ENCODE measurements at regions not wholly inside any gene's neighbourhood (a gene's known extent, or its start where the extent isn't known, plus 50 kb on each side); places are given as distances from the start of the nearest gene placed in this dataset.
A peak's percentile ranks its signal among the peaks of the same experiment; 100 is the strongest.

DNA sequence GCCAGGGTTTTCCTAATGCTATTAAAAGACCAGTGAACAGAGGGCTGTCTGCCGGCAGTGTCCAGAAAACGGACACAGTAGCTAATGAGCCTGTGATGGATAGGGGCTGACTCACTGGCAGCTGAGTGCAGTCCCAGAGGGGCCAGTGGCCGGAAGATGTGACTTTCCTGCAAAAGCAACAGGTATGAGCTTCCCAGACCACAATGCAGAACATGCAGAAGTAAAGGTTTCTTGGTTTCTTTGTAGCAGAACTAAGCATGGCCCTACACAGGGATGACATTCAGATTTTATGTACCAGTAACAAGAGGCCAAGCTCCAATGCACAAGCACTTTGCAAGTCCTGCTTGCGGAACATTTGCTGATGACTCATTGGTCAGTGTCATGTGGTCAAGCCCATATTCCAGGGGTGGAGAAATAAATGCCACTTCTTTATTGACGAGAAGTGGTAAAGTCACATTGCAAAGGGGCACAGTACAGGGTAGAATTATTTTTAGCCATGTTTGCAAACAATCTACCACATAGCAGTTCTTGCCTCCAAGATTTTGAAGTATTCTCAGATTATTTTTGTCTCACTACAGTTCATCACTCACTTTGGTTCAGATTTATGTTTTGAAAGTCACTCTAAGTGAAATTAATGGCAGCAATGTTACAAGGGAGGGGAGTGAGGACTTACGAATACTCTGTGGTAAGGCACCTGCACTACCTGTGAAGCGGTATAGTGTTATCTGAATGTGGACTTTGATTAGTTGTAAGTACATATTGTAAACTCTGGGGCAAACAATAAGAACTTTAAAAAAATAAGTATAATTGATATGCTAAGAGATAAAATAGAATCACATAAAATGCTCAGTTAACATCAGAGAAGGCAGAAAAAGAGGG lies 263.3 kb downstream of the ABHD5 start:
- no peak for DNase-seq

DNA sequence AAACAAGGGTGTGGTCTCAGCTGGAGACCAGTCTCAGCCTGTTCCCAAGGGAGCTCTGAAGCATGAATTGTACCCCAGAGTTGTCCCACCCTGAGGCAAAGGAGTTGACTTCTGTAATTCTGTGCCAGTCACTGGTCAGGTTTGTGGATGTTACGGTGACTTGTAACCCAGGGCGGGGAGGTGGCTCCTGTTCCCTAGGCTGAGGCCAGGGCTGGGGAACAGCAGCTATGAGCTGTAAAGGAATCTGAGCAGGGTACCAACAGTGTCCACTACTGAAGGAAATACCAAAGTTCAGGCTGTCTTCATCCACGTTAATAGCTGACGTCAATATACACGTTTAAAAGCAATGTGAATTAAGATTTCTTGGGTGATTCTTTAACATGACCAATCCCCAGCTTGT lies 266.2 kb downstream of the ABHD5 start:
- no peak for DNase-seq

DNA sequence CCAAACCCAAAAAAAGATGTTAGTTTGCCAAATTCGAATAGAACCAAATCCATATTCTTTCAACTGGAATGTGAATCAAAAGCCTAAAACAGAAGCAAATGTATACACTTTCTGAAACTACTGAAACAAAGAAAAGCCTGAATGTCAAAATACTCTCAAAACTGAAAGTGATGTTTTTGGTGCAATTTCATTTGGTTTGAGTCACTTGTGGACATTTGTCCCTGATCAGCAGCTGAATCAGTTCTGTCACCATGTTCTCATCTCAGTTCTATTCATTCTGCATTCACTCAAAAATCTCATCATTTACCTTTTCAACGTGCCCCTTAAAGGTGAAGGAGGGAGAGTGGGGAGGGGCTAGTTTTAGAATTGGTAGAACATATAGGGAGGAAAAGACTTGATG lies 266.8 kb downstream of the ABHD5 start:
- DNase-seq, result no peak

GRCh38 chr3:43958005-43958770 lies 267.4 kb downstream of the ABHD5 start:
- DNase-seq, result no peak

- DNase-seq, result no peak
These were observed 268.2 kb downstream of the ABHD5 start for GRCh38 chr3:43958973-43959372.

DNA sequence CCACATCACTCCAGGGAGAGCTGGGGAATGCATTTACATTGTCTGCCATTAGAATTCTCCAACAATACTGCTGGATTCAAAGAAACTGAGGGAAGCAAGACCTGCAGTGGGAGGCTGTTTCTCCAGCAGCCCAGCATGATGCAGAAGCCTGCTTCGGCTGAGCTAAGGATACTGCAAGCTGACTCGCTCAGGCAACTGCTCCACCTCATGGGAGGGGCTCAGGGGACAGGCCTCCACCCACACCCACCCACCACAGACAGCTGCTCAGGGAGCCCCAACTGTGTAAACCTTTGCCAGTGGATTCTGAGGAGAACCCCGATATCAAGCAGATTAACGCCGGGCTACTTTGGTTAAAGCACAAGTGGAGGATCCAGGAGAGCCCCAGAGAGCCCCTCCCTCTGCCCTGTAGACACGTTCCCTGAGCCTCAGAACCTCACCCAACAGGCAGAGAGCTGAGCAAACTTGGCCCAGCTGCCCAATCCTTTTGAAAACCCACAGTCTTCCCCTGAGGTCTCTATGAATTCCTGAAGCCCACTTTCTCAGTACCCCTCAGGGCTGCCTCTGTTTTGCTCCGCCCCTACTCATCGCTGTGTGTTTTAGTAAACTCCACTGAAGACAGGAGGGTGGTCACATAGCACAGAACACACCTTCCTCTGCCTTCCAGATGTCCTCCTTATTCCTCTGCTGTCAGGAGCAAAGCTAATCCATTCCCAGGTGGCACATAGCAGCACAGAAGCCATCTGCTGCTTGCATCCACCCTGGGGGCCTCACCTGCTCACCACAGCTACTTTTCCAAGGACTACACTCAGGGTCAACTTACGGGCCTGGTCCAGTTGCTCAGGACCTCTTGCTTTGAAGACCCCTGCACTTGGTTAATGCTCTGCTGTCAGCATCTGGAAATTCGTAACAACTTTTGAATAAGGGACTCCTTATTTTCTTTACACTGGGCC lies 269.0 kb downstream of the ABHD5 start:
- no peak for DNase-seq

GRCh38 chr3:43960448-43960840 lies 269.7 kb downstream of the ABHD5 start:
- DNase-seq, result no peak

GRCh38 chr3:43962043-43962442 lies 271.3 kb downstream of the ABHD5 start:
- DNase-seq, result no peak

- no peak for DNase-seq
These were observed 272.5 kb downstream of the ABHD5 start for GRCh38 chr3:43963208-43963607.

DNA sequence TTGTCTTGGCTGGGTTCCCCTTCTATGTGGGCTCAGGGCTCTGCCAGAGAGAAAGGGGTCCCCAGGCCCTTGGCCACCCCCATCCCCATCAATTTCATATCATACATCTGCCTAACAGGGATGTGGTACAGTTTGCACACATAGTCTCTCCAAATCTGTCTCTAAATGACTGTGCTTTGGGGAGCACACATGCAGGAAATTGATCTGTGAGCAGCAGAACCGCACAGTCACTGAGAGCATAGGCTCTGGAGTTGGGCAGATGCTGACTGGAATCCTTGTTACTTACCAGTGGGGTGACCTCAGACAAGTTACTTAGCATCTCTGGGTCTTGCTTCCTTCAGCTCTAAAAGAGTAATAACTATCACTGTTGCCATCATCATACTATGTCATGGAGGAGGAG lies 273.9 kb downstream of the ABHD5 start:
- DNase-seq, result no peak

GRCh38 chr3:43965656-43966055 lies 274.9 kb downstream of the ABHD5 start:
- no peak for DNase-seq

DNA sequence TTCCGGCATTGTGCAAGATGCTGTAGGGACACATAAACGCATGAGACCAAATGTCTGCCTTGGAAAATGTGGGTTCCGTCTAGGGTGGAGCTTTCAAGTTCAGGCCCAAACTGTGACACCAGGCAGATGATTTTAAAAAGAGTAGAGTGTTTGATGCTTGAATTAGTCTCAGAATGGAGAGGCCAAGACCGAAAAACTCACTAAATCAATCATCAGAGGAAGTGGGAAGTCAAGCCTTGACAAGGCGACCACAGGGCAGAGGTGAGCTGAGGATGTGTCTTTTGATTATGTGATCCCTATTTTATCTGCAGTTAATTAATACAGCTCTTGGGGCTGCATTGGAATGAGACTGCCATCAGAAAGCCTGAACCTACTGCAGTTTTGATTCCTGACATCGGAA lies 275.4 kb downstream of the ABHD5 start:
- DNase-seq, result no peak

DNA sequence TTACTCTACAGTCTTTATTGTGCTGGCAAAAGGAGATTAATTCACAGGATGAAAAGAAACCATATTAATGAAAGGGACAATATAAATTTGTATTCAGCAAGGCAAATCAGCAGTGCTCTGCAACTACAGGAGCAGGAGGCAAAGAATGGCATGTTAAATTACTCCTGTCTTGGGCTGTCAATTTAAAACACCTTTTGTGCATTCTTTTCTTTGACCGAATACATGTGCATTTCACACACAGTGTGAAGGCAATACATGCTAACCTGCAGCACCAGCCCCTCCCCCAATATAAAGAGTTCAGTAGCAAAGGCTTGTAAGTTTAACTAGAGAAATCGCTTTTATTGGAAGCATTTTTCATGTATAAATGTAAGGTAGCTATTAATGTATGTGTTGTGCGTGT lies 275.2 kb upstream of the TOPAZ1 start:
- no peak for DNase-seq

DNA sequence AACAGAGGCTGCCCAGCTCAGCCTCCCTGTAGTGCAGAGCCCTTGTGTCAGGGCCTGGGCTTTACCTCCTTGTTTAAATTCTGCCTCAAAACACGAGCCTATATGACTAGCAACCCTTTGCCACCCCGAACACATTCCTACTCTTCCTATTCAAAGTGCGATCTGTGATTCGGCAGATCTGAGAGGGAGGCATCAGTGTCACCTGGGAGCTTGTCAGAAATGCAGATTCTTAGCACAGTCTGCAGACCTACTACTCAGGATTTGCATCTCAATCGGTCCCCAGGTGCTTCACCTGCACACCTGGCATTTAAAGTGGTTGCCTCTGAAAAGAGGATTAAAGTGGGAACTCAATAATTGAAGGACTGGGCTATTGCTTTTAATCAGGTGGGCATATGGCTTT lies 273.2 kb upstream of the TOPAZ1 start:
- no peak for DNase-seq

- DNase-seq, result no peak
These were observed 271.7 kb upstream of the TOPAZ1 start for GRCh38 chr3:43969944-43970343.

GRCh38 chr3:43970351-43970750 lies 271.3 kb upstream of the TOPAZ1 start:
- DNase-seq, result no peak

DNA sequence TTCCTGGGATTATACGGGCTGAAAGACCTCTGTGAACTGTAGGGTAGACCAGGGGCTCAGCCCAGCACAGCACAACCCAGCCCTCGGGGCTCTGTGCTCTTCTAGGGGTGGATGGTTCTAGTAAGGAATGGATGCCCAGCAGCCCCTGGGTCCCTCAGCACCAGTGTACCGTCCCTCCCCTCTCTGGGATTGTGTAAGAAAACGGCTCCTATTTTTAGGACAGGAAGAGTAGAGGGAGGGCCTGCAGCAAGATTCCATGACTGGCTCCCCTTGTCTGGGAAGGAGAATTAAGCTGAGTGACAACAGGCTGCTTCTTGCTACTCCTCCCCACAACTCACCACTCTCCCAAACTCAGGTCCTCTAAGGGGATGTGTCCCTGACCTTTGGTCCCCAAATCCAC lies 270.8 kb upstream of the TOPAZ1 start:
- no peak for DNase-seq

- no peak for DNase-seq
These were observed 270.2 kb upstream of the TOPAZ1 start for GRCh38 chr3:43971486-43971885.

GRCh38 chr3:43978708-43979107 lies 263.0 kb upstream of the TOPAZ1 start:
- DNase-seq, result no peak

DNA sequence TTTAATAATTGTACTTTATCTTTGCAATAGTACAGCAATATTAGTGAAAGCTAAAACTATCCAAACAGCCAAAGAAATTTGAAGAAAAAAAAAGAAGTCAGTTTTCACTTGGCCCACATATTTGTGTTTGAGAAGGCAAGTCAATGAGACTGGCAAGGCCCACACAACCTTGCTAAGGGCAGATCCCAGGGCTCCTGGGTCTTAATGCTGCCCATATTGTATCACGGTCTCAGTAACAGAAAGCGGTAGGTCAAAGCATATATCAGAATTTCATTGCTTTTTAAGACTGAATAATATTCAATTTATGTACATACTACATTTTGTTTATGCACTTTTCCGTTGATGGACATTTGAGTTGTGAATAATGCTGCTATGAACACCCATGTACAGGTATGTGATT lies 262.0 kb upstream of the TOPAZ1 start:
- no peak for DNase-seq

GRCh38 chr3:43994657-43995546 lies 246.8 kb upstream of the TOPAZ1 start:
- DNase-seq, result peak in 1 of 2 donors; percentile 47
